BJ (cell line): ENCODE measurements at regions not wholly inside any gene's neighbourhood (a gene's known extent, or its start where the extent isn't known, plus 50 kb on each side); places are given as distances from the start of the nearest gene placed in this dataset.

ENCODE experiments used
- CTCF ChIA-PET: fragments of 350-600 bp; formaldehyde crosslinking; extraction: SDS; loops from one replicate; lab custom pipeline; 2021; ENCODE audit warnings: antibody characterized with exemption, inconsistent platforms; lab: Yijun Ruan, JAX
- POLR2A ChIA-PET: fragments of 300-600 bp; sonication (Branson Sonifier 250); formaldehyde crosslinking; extraction: SDS; loops from one replicate; lab custom pipeline; 2021; ENCODE audit warnings: antibody characterized with exemption; lab: Charles Lee
- DNase-seq: peaks from one replicate; pipeline ENCODE4 v3.0.0-alpha.2; 2011; ENCODE audit warnings: low read depth
- H3K27me3 ChIP-seq: 2 replicates; pipeline ENCODE4 v1.6.0; 2011; ENCODE audit warnings: low read length; ENCODE audit not compliant: control insufficient read depth, insufficient read depth
- H3K36me3 ChIP-seq: 2 replicates; pipeline ENCODE4 v1.5.1; 2011; ENCODE audit warnings: low read length; ENCODE audit not compliant: control insufficient read depth, insufficient read depth
- H3K4me3 ChIP-seq: 2 replicates; pipeline ENCODE4 v1.5.1; 2011; ENCODE audit warnings: low read depth, mild to moderate bottlenecking, control low read depth, low read length
- CTCF ChIP-seq: IDR thresholded peaks from 2 replicates; pipeline ENCODE4 v1.5.1; 2011; ENCODE audit warnings: low read depth, mild to moderate bottlenecking, control low read depth, inconsistent platforms, low read length, moderate library complexity; ENCODE audit not compliant: insufficient read depth

- H3K27me3 ChIP-seq: no peaks in the 10 kb centered on the region
- ChIA-PET POLR2A (no interaction called here), CTCF (no interaction called here)
- no peak for DNase-seq
- H3K36me3 ChIP-seq: no peaks in the 10 kb centered on the region
- no peak for TF ChIP-seq CTCF
- H3K4me3 ChIP-seq: no peak overlapping the region
Measured at GRCh38 chr15:53869044-53869805, 109.0 kb upstream of the UNC13C start.

GRCh38 chr15:53862386-53862785 is 102.9 kb upstream of the WDR72 start:
- no peaks in the 10 kb centered on the region for H3K27me3 ChIP-seq
- no peaks in the 10 kb centered on the region; the same call in 1 of the 2 replicates for H3K36me3 ChIP-seq
- TF ChIP-seq CTCF: no peak
- CTCF ChIA-PET: no interaction called here
- H3K4me3 ChIP-seq: no peak overlapping the region
- POLR2A ChIA-PET: no interaction called here
- DNase-seq: no peak

- H3K27me3 ChIP-seq: no peaks in the 10 kb centered on the region
- POLR2A ChIA-PET: no interaction called here
- no peak for DNase-seq
- no peaks in the 10 kb centered on the region; the same call in 1 of the 2 replicates for H3K36me3 ChIP-seq
- no peak overlapping the region for H3K4me3 ChIP-seq
- CTCF ChIA-PET: no interaction called here
- TF ChIP-seq CTCF: no peak
Measured at GRCh38 chr15:53861792-53862191, 102.3 kb upstream of the WDR72 start.

- Histone ChIP-seq H3K4me3 (no peak overlapping the region), H3K27me3 (no peaks in the 10 kb centered on the region), H3K36me3 (no peaks in the 10 kb centered on the region)
- ChIA-PET POLR2A (no interaction called here), CTCF (interaction anchor here (0.9 kb wide), 1 partner anchor 22 kb away, joined by 3 read pairs; no protein-coding TSS in a partner anchor)
- no peak for DNase-seq
- no peak for TF ChIP-seq CTCF
Measured at GRCh38 chr15:53851110-53851848, 91.8 kb upstream of the WDR72 start.

- DNase-seq: no peak
- CTCF ChIA-PET: no interaction called here
- no peak for TF ChIP-seq CTCF
Measured at GRCh38 chr15:53847745-53848144, 88.3 kb upstream of the WDR72 start.

More at GRCh38 chr15:53847745-53848144, 88.3 kb upstream of the WDR72 start:
- Histone ChIP-seq H3K4me3 (no peak overlapping the region), H3K36me3 (no peaks in the 10 kb centered on the region), H3K27me3 (no peaks in the 10 kb centered on the region)
- POLR2A ChIA-PET: no interaction called here
